ENCODE measurements at regions not wholly inside any gene's neighbourhood (a gene's known extent, or its start where the extent isn't known, plus 50 kb on each side); places are given as distances from the start of the nearest gene placed in this dataset.

DNA sequence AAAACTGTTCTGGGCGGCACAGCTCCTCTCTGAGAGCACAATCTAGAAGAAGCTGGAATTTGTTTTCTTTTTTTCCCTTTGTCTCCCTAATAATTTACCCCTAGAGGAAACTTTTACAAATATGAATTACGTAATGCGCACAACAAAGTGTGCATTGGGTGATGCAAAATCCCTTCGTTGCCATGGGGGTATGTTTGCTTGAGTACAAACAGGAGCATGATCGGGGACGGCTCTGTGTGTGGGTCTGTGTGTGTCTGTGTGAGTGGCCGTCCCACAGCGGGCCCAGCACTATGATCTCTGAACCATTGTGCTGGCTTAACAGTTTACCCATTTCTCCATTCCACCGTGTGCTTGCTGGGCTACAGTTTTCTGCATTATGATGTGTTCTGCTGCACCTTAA lies 278.2 kb downstream of the CDC5L start:
- TF ChIP-seq, protein P1, sequence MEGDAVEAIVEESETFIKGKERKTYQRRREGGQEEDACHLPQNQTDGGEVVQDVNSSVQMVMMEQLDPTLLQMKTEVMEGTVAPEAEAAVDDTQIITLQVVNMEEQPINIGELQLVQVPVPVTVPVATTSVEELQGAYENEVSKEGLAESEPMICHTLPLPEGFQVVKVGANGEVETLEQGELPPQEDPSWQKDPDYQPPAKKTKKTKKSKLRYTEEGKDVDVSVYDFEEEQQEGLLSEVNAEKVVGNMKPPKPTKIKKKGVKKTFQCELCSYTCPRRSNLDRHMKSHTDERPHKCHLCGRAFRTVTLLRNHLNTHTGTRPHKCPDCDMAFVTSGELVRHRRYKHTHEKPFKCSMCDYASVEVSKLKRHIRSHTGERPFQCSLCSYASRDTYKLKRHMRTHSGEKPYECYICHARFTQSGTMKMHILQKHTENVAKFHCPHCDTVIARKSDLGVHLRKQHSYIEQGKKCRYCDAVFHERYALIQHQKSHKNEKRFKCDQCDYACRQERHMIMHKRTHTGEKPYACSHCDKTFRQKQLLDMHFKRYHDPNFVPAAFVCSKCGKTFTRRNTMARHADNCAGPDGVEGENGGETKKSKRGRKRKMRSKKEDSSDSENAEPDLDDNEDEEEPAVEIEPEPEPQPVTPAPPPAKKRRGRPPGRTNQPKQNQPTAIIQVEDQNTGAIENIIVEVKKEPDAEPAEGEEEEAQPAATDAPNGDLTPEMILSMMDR (IDR thresholded peaks at IDR 0.05), result no peak
- intact Hi-C loops (cut with DNase I), result no loop called here
- H3K9me3 ChIP-seq, result no peaks in the 10 kb centered on the region
- no peaks in the 10 kb centered on the region for H3K36me3 ChIP-seq
- H3K27ac ChIP-seq, result no peak overlapping the region
- DNase-seq, result no peak
- H3K27me3 ChIP-seq, result no peaks in the 10 kb centered on the region
- H3K9ac ChIP-seq (ENCODE audit: low read depth in 2 of 2, low read length in 2 of 2), result no peak overlapping the region
- no peaks in the 10 kb centered on the region for H3K4me1 ChIP-seq
- no peak overlapping the region for H3K4me3 ChIP-seq

DNA sequence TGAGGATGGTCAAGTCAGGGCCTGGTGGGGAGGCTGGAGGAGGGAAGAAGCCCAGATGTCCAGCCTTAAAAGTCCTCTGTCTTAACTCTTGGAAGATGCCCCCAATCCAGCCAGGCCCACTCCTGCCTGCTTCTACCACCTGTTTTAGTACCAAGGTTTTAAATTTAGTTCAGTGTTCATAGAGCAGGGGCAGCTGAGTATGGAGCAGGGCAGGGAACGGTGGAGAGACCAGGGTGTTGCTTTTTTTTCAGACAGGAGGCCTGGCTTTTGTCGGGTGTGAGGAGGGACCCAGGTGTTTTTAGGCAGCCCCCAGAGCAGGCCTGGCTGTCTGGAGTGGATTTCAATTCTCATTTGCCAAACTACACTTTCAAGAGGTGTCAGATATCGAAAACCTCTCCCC lies 278.8 kb downstream of the CDC5L start:
- H3K9me3 ChIP-seq, result no peaks in the 10 kb centered on the region
- H3K4me3 ChIP-seq, result no peak overlapping the region
- no peak for DNase-seq
- no peak overlapping the region for H3K9ac ChIP-seq (ENCODE audit: low read depth in 2 of 2, low read length in 2 of 2)
- TF ChIP-seq, protein P1 (IDR thresholded peaks at IDR 0.05), result no peak
- H3K27ac ChIP-seq, result no peak overlapping the region
- no peaks in the 10 kb centered on the region for H3K36me3 ChIP-seq
- intact Hi-C loops (cut with DNase I), result no loop called here
- H3K27me3 ChIP-seq, result no peaks in the 10 kb centered on the region
- no peaks in the 10 kb centered on the region for H3K4me1 ChIP-seq

DNA sequence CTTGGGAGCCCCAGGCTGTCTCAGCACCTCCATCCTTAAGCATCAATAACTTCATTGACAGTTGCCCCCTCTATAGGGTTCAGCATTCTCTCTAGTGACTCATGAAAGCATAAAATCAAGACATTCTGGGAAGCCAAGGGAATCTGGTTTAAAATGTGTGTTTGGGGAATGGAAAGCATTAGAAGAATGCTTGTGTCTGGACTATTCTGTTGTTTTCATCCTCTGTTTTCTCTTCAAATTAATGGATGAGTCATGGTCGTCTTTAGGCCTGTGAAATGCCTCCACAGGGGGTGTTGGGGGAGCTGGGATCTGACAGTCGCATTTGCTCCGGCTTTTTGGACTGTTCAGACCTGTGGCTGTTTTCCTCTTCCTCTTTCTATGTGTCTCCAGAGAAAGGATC lies 279.7 kb downstream of the CDC5L start:
- Histone ChIP-seq H3K36me3 (no peaks in the 10 kb centered on the region), H3K4me3 (no peak overlapping the region), H3K27ac (no peak overlapping the region), H3K4me1 (no peaks in the 10 kb centered on the region), H3K9ac (ENCODE audit: low read depth in 2 of 2, low read length in 2 of 2) (no peak overlapping the region), H3K9me3 (no peaks in the 10 kb centered on the region), H3K27me3 (no peaks in the 10 kb centered on the region)
- TF ChIP-seq, protein P1 (IDR thresholded peaks at IDR 0.05), result no peak
- intact Hi-C loops (cut with DNase I), result no loop called here
- no peak for DNase-seq

DNA sequence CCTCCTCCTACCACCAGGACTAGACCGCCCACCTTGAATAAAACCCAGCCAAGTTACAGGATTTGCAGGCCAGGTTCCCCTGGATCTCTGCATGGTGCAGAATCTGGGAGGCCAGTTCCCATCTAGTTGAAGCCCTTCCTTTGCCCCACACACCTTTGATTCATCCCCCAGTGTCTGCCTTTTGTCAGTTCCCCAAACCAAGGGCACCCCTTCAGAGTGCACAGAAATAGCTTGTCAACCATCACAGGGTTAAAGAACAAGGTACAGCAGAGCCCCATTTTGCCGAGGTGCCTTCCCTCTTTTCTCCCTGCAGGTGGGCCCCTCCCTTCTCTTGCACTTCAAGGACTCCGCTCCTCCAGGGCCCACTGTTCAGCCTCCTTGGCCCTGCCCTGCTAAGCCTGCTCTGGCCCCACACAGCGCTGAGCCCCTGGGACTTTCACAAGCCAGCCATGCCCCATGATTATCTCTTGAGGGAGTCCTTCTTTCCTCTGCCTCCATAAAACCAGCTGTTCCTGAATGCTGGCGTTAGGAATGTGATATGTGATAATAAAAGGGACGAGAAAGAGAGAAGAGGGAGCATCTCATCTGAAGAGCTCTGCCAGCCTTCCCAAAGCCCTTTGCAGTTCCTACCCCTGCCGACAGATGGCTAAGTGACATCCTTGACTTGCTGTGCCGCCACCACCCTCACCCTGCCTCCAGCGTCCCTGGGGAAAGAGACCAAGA lies 280.3 kb downstream of the CDC5L start:
- TF ChIP-seq, protein P1 (IDR thresholded peaks at IDR 0.05), result peak; percentile 55
- intact Hi-C loops (cut with DNase I), result no loop called here
- Histone ChIP-seq H3K9ac (ENCODE audit: low read depth in 2 of 2, low read length in 2 of 2) (no peak overlapping the region), H3K4me3 (no peak overlapping the region), H3K27me3 (no peaks in the 10 kb centered on the region), H3K4me1 (no peaks in the 10 kb centered on the region), H3K36me3 (no peaks in the 10 kb centered on the region), H3K27ac (no peak overlapping the region), H3K9me3 (no peaks in the 10 kb centered on the region)
- no peak for DNase-seq

DNA sequence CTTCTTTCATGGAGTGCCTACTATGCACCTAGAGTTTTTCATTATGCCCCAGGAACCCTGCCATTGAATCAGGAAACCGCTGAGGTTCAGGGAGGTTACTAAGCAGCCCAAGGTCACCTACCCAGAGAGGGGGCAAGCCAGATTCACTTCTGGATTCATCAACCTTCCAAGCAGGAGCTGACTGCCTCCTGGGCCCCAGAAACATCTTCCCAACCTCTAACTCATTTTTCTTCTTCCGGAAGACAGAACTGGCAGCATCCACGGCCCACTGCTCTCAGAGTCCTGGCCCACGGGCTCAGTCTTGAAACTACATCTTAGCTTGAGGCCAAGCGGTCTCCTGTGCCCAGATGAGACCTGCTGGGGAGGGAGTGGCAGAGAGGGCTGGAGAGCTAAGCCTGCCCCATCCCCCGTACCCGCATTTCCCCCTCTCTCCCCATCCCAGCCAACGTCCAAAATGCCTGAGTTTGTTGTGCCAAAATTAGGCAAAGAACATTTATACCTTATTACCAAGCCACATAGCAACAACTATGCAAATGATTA lies 281.0 kb downstream of the CDC5L start:
- no peaks in the 10 kb centered on the region for H3K27me3 ChIP-seq
- no peaks in the 10 kb centered on the region for H3K36me3 ChIP-seq
- no peak overlapping the region for H3K4me3 ChIP-seq
- no peaks in the 10 kb centered on the region for H3K9me3 ChIP-seq
- H3K4me1 ChIP-seq, result no peaks in the 10 kb centered on the region
- H3K9ac ChIP-seq (ENCODE audit: low read depth in 2 of 2, low read length in 2 of 2), result no peak overlapping the region
- H3K27ac ChIP-seq, result no peak overlapping the region
- intact Hi-C loops (cut with DNase I), result no loop called here
- peak; percentile 4 for DNase-seq
- TF ChIP-seq, protein P1 (IDR thresholded peaks at IDR 0.05), result peak; percentile 4

Measured in colonic mucosa (tissue), 4 donors.